ENCODE measurements at regions not wholly inside any gene's neighbourhood (a gene's known extent, or its start where the extent isn't known, plus 50 kb on each side); places are given as distances from the start of the nearest gene placed in this dataset.

- no peak for ATAC-seq
- intact Hi-C loops (cut with DNase I), result no loop called here
- H3K4me1 ChIP-seq, result no peaks in the 10 kb centered on the region
Measured at GRCh38 chr4:163932504-163932903, 438.0 kb downstream of the TMA16 start.

GRCh38 chr4:163939597-163939996, 445.1 kb downstream of the TMA16 start:
- Histone ChIP-seq H3K36me3 (replicated peaks in 1 of 2; ENCODE audit: insufficient read depth in 1 of 2, low read depth in 2 of 2) (no peaks in the 10 kb centered on the region), H3K27ac (no peak overlapping the region), H3K4me1 (no peaks in the 10 kb centered on the region), H3K27me3 (no peaks in the 10 kb centered on the region), H3K4me3 (no peak overlapping the region), H3K9me3 (no peaks in the 10 kb centered on the region)
- no peak for ATAC-seq
- no peak for DNase-seq
- intact Hi-C loops (cut with DNase I), result no loop called here
- 70 to 96% methylated on average over 1 of the region's 1 CpG for WGBS, 2 donors
- TF ChIP-seq POLR2A (IDR thresholded peaks at IDR 0.05), result no peak

More at GRCh38 chr4:163932504-163932903, 438.0 kb downstream of the TMA16 start:
- Histone ChIP-seq H3K27me3 (no peaks in the 10 kb centered on the region), H3K4me3 (no peak overlapping the region), H3K27ac (no peak overlapping the region), H3K9me3 (no peaks in the 10 kb centered on the region), H3K36me3 (replicated peaks in 1 of 2; ENCODE audit: insufficient read depth in 1 of 2, low read depth in 2 of 2) (no peaks in the 10 kb centered on the region)
- 68 to 73% methylated on average over 7 of the region's 7 CpGs for WGBS, 2 donors
- TF ChIP-seq CTCF (IDR thresholded peaks at IDR 0.05) (no peak), POLR2A (IDR thresholded peaks at IDR 0.05) (no peak)
- DNase-seq, result no peak

- TF ChIP-seq POLR2A (IDR thresholded peaks at IDR 0.05), result no peak
- no peak for TF ChIP-seq CTCF (IDR thresholded peaks at IDR 0.05)
- Histone ChIP-seq H3K9me3 (no peaks in the 10 kb centered on the region), H3K27me3 (no peaks in the 10 kb centered on the region), H3K4me3 (no peak overlapping the region), H3K4me1 (no peaks in the 10 kb centered on the region), H3K27ac (no peak overlapping the region), H3K36me3 (replicated peaks in 1 of 2; ENCODE audit: insufficient read depth in 1 of 2, low read depth in 2 of 2) (no peaks in the 10 kb centered on the region)
- no peak for ATAC-seq
- DNase-seq, result no peak
- WGBS, 2 donors, result 34% methylated on average over 7 of the region's 7 CpGs
- intact Hi-C loops (cut with DNase I), result no loop called here
Measured at GRCh38 chr4:163941221-163941905, 446.9 kb downstream of the TMA16 start.

- intact Hi-C loops (cut with DNase I), result no loop called here
- H3K9me3 ChIP-seq, result no peaks in the 10 kb centered on the region
- ATAC-seq (no peak), DNase-seq (no peak)
- H3K4me3 ChIP-seq, result no peak overlapping the region
- H3K27me3 ChIP-seq, result no peaks in the 10 kb centered on the region
- no peak overlapping the region for H3K27ac ChIP-seq
- H3K36me3 ChIP-seq (replicated peaks in 1 of 2; ENCODE audit: insufficient read depth in 1 of 2, low read depth in 2 of 2), result no peaks in the 10 kb centered on the region
- WGBS, 2 donors, result 71 to 81% methylated on average over 6 to 9 of the region's 9 CpGs
- TF ChIP-seq CTCF (IDR thresholded peaks at IDR 0.05) (no peak), POLR2A (IDR thresholded peaks at IDR 0.05) (no peak)
- H3K4me1 ChIP-seq, result no peaks in the 10 kb centered on the region
Measured at GRCh38 chr4:163948920-163949455, 454.5 kb downstream of the TMA16 start.

- H3K4me1 ChIP-seq, result no peaks in the 10 kb centered on the region
- no peaks in the 10 kb centered on the region for H3K36me3 ChIP-seq (replicated peaks in 1 of 2; ENCODE audit: insufficient read depth in 1 of 2, low read depth in 2 of 2)
- 77 to 80% methylated on average over 5 to 11 of the region's 11 CpGs for WGBS, 2 donors
- no peak overlapping the region for H3K4me3 ChIP-seq
- H3K27ac ChIP-seq, result no peak overlapping the region
- DNase-seq, result no peak
- no peak for TF ChIP-seq POLR2A (IDR thresholded peaks at IDR 0.05)
- TF ChIP-seq CTCF (IDR thresholded peaks at IDR 0.05), result no peak
- no peak for ATAC-seq
- intact Hi-C loops (cut with DNase I), result no loop called here
- no peaks in the 10 kb centered on the region for H3K9me3 ChIP-seq
- H3K27me3 ChIP-seq, result no peaks in the 10 kb centered on the region
Measured at GRCh38 chr4:163949976-163950601, 455.6 kb downstream of the TMA16 start.

All from body of pancreas (tissue), 4 donors.